ENCODE measurements at regions not wholly inside any gene's neighbourhood (a gene's known extent, or its start where the extent isn't known, plus 50 kb on each side); places are given as distances from the start of the nearest gene placed in this dataset.

- H3K27ac ChIP-seq: no peak overlapping the region
- ChIA-PET POLR2A (ENCODE audit: unreplicated experiment) (no interaction called here), CTCF (no interaction called here)
- no peaks in the 10 kb centered on the region for H3K4me1 ChIP-seq (replicated peaks; ENCODE audit: insufficient read depth)
- no peak for TF ChIP-seq CTCF (conservative IDR thresholded peaks at IDR 0.05)
- TF ChIP-seq EZH2 (IDR thresholded peaks at IDR 0.05; ENCODE audit: low read depth): no peak
- no peaks in the 10 kb centered on the region for H3K9me3 ChIP-seq (ENCODE audit: insufficient read depth, low read depth)
- H3F3A ChIP-seq (ENCODE audit: insufficient read depth, low read depth): no peaks in the 10 kb centered on the region
- intact Hi-C loops (cut with micrococcal nuclease; ENCODE audit: unreplicated experiment): no loop called here
- H2AFZ ChIP-seq: no peak overlapping the region
- no peaks in the 10 kb centered on the region for H3K27me3 ChIP-seq (ENCODE audit: insufficient read depth, low read depth)
- H3K4me2 ChIP-seq: no peak overlapping the region
- no peaks in the 10 kb centered on the region for H3K36me3 ChIP-seq (ENCODE audit: low read depth)
- no peak overlapping the region for H3K4me3 ChIP-seq
- H4K20me1 ChIP-seq (ENCODE audit: insufficient read depth): no peaks in the 10 kb centered on the region
- no peaks in the 10 kb centered on the region for H3K79me2 ChIP-seq (ENCODE audit: low read depth)
- no peak for DNase-seq
- H3K9me2 ChIP-seq (ENCODE audit: insufficient read depth): no peaks in the 10 kb centered on the region
- BruUV-seq (replicated peaks): no TSS peak
Measured at GRCh38 chr14:86083616-86084015, 553.7 kb downstream of the FLRT2 start.

GRCh38 chr14:86072116-86072894, 542.4 kb downstream of the FLRT2 start:
- intact Hi-C loops (cut with micrococcal nuclease; ENCODE audit: unreplicated experiment): no loop called here
- Histone ChIP-seq H4K20me1 (ENCODE audit: insufficient read depth) (no peaks in the 10 kb centered on the region), H3K9me3 (ENCODE audit: insufficient read depth, low read depth) (no peaks in the 10 kb centered on the region), H3K79me2 (ENCODE audit: low read depth) (no peaks in the 10 kb centered on the region), H2AFZ (no peak overlapping the region), H3F3A (ENCODE audit: insufficient read depth, low read depth) (no peaks in the 10 kb centered on the region), H3K27me3 (ENCODE audit: insufficient read depth, low read depth) (no peaks in the 10 kb centered on the region), H3K4me1 (replicated peaks; ENCODE audit: insufficient read depth) (no peaks in the 10 kb centered on the region), H3K9me2 (ENCODE audit: insufficient read depth) (no peaks in the 10 kb centered on the region), H3K4me3 (no peak overlapping the region), H3K4me2 (no peak overlapping the region), H3K27ac (no peak overlapping the region), H3K36me3 (ENCODE audit: low read depth) (no peaks in the 10 kb centered on the region)
- no peak for DNase-seq
- no TSS peak for BruUV-seq (replicated peaks)
- CTCF ChIA-PET: no interaction called here
- TF ChIP-seq CTCF (conservative IDR thresholded peaks at IDR 0.05): no peak
- POLR2A ChIA-PET (ENCODE audit: unreplicated experiment): no interaction called here

- POLR2A ChIA-PET (ENCODE audit: unreplicated experiment): no interaction called here
- no peaks in the 10 kb centered on the region for H3K9me2 ChIP-seq (ENCODE audit: insufficient read depth)
- H3K79me2 ChIP-seq (ENCODE audit: low read depth): no peaks in the 10 kb centered on the region
- H3K4me2 ChIP-seq: no peak overlapping the region
- no peaks in the 10 kb centered on the region for H4K20me1 ChIP-seq (ENCODE audit: insufficient read depth)
- H2AFZ ChIP-seq: no peak overlapping the region
- H3K27me3 ChIP-seq (ENCODE audit: insufficient read depth, low read depth): no peaks in the 10 kb centered on the region
- no peaks in the 10 kb centered on the region for H3K36me3 ChIP-seq (ENCODE audit: low read depth)
- H3F3A ChIP-seq (ENCODE audit: insufficient read depth, low read depth): no peaks in the 10 kb centered on the region
- no peak overlapping the region for H3K4me3 ChIP-seq
- TF ChIP-seq EZH2 (IDR thresholded peaks at IDR 0.05; ENCODE audit: low read depth): no peak
- no peak for TF ChIP-seq CTCF (conservative IDR thresholded peaks at IDR 0.05)
- CTCF ChIA-PET: no interaction called here
- no TSS peak for BruUV-seq (replicated peaks)
- H3K27ac ChIP-seq: no peak overlapping the region
- H3K9me3 ChIP-seq (ENCODE audit: insufficient read depth, low read depth): no peaks in the 10 kb centered on the region
- intact Hi-C loops (cut with micrococcal nuclease; ENCODE audit: unreplicated experiment): no loop called here
- no peak for DNase-seq
- no peaks in the 10 kb centered on the region for H3K4me1 ChIP-seq (replicated peaks; ENCODE audit: insufficient read depth)
Measured at GRCh38 chr14:86066651-86067050, 536.7 kb downstream of the FLRT2 start.

All from PC-9 (cell line).